DND-41 (cell line): ENCODE measurements at regions not wholly inside any gene's neighbourhood (a gene's known extent, or its start where the extent isn't known, plus 50 kb on each side); places are given as distances from the start of the nearest gene placed in this dataset.
"Not testable (repeated sequence)": the region's sequence is repeated elsewhere in the genome, so short reads cannot be mapped to it uniquely, and the experiment has no call there.

Experiments
- ATAC-seq: fragments of 200-7000 bp; cut with Tn5 transposase; 3 replicates; pipeline ENCODE4 v1.9.1; 2021; ENCODE audit warnings: low read depth; ENCODE audit not compliant: insufficient read depth
- DNase-seq: peaks from one replicate; pipeline ENCODE4 v3.0.0-alpha.2; 2020
- H2AFZ ChIP-seq: 2 replicates; pipeline ENCODE4 v1.6.0; 2012; ENCODE audit warnings: low read depth, low read length
- H3K27ac ChIP-seq: 2 replicates; pipeline ENCODE4 v1.5.1; 2012; ENCODE audit warnings: low read length, inconsistent platforms
- H3K27me3 ChIP-seq: fragments of 200-600 bp; sonication (generic); 2 replicates; pipeline ENCODE4 v1.6.0; 2012; ENCODE audit warnings: low read length, mild to moderate bottlenecking, inconsistent platforms; ENCODE audit not compliant: insufficient read depth, poor library complexity
- H3K36me3 ChIP-seq: 2 replicates; pipeline ENCODE4 v1.5.1; 2012; ENCODE audit warnings: low read length, inconsistent platforms; ENCODE audit not compliant: insufficient read depth
- H3K4me1 ChIP-seq: 2 replicates; pipeline ENCODE4 v1.5.1; 2012; ENCODE audit warnings: mild to moderate bottlenecking, low read length; ENCODE audit not compliant: insufficient read depth
- H3K4me2 ChIP-seq: 2 replicates; pipeline ENCODE4 v1.6.0; 2012; ENCODE audit warnings: mild to moderate bottlenecking, moderate library complexity, low read length, inconsistent platforms; ENCODE audit not compliant: insufficient read depth
- H3K4me3 ChIP-seq, 2 experiments: fragments of 200-600 bp in 1 of 2; shearing (Covaris generic) in 1 of 2; 2 replicates each; pipeline ENCODE4 v1.5.1; 2012 to 2016; ENCODE audit warnings: inconsistent platforms in 2 of 2, low read length in 2 of 2, mild to moderate bottlenecking in 2 of 2, low read depth in 1 of 2, moderate library complexity in 1 of 2
- H3K79me2 ChIP-seq: 2 replicates; pipeline ENCODE4 v1.6.0; 2012; ENCODE audit warnings: low read length, inconsistent platforms; ENCODE audit not compliant: insufficient read depth
- H3K9ac ChIP-seq: 2 replicates; pipeline ENCODE4 v1.6.0; 2012; ENCODE audit warnings: low read depth, mild to moderate bottlenecking, inconsistent platforms, low read length, moderate library complexity
- H3K9me3 ChIP-seq: 2 replicates; pipeline ENCODE4 v1.5.1; 2012; ENCODE audit warnings: low read length, moderate library complexity, mild to moderate bottlenecking, inconsistent platforms; ENCODE audit not compliant: insufficient read depth, severe bottlenecking
- H4K20me1 ChIP-seq: 2 replicates; pipeline ENCODE4 v1.6.0; 2012; ENCODE audit warnings: low read length; ENCODE audit not compliant: insufficient read depth
- CTCF ChIP-seq: IDR thresholded peaks from 2 replicates; pipeline ENCODE4 v1.5.1; 2012; ENCODE audit warnings: borderline replicate concordance, low read length, moderate library complexity, mild to moderate bottlenecking; ENCODE audit not compliant: poor library complexity, severe bottlenecking; ENCODE audit errors: extremely low read depth
- EZH2 ChIP-seq: IDR thresholded peaks from 3 replicates; pipeline ENCODE4 v1.6.1; 2012; ENCODE audit warnings: borderline replicate concordance, low read depth, mild to moderate bottlenecking, moderate library complexity, low read length, inconsistent platforms; ENCODE audit not compliant: severe bottlenecking

GRCh38 chr2:100708333-100708732, 111.6 kb upstream of the NPAS2 start:
- ATAC-seq (no peak), DNase-seq (no peak)
- TF ChIP-seq EZH2: no peak
- no peak for TF ChIP-seq CTCF
- Histone ChIP-seq H3K9ac (no peak overlapping the region), H3K27ac (no peak overlapping the region), H3K4me3 (no peak overlapping the region), H3K79me2 (no peaks in the 10 kb centered on the region), H3K4me1 (no peaks in the 10 kb centered on the region), H3K4me2 (no peak overlapping the region), H2AFZ (no peak overlapping the region), H4K20me1 (no peaks in the 10 kb centered on the region), H3K9me3 (no peaks in the 10 kb centered on the region), H3K36me3 (no peaks in the 10 kb centered on the region), H3K27me3 (no peaks in the 10 kb centered on the region)

GRCh38 chr2:100713106-100713505, 106.8 kb upstream of the NPAS2 start:
- Histone ChIP-seq H3K9ac (no peak overlapping the region), H2AFZ (no peak overlapping the region), H3K4me1 (no peaks in the 10 kb centered on the region), H4K20me1 (no peaks in the 10 kb centered on the region), H3K4me2 (no peak overlapping the region), H3K36me3 (no peaks in the 10 kb centered on the region), H3K4me3 (no peak overlapping the region), H3K27me3 (no peaks in the 10 kb centered on the region), H3K27ac (no peak overlapping the region), H3K9me3 (no peaks in the 10 kb centered on the region), H3K79me2 (no peaks in the 10 kb centered on the region)
- DNase-seq (no peak), ATAC-seq (no peak)
- TF ChIP-seq CTCF: no peak
- no peak for TF ChIP-seq EZH2

- not testable (repeated sequence) for H4K20me1 ChIP-seq, H3K4me3 ChIP-seq, H3K36me3 ChIP-seq, ATAC-seq, DNase-seq, H3K79me2 ChIP-seq, H3K9me3 ChIP-seq, H2AFZ ChIP-seq, H3K4me1 ChIP-seq, H3K4me2 ChIP-seq, H3K27ac ChIP-seq, H3K27me3 ChIP-seq, H3K9ac ChIP-seq
These were observed 105.4 kb upstream of the NPAS2 start for GRCh38 chr2:100714396-100715010.

- H3K9me3 ChIP-seq, ATAC-seq, H3K79me2 ChIP-seq: not testable (repeated sequence)
These were observed 104.1 kb upstream of the NPAS2 start for GRCh38 chr2:100715861-100716260.

More at GRCh38 chr2:100715861-100716260, 104.1 kb upstream of the NPAS2 start:
- not testable (repeated sequence) for H3K4me3 ChIP-seq, H3K9ac ChIP-seq, H3K4me1 ChIP-seq, DNase-seq, H3K27me3 ChIP-seq, H3K36me3 ChIP-seq, H2AFZ ChIP-seq, H3K27ac ChIP-seq, H4K20me1 ChIP-seq, H3K4me2 ChIP-seq
